Lung (tissue), 11 donors: ENCODE measurements at regions not wholly inside any gene's neighbourhood (a gene's known extent, or its start where the extent isn't known, plus 50 kb on each side); places are given as distances from the start of the nearest gene placed in this dataset.

Experiments used
- ATAC-seq: fragments of 200-7000 bp; cut with Tn5 transposase; one replicate; pipeline ENCODE4 v1.9.1; 2020; ENCODE audit warnings: moderate number of reproducible peaks; ENCODE audit not compliant: insufficient read depth, low FRiP score
- DNase-seq, 3 donors: peaks; one replicate each; pipeline ENCODE4 v3.0.0-alpha.2; 2013 to 2017
- H3K27ac ChIP-seq, 2 donors: one replicate each; pipeline ENCODE4 v1.5.1; 2013; ENCODE audit warnings: mild to moderate bottlenecking in 2 of 2, moderate library complexity in 2 of 2, control low read depth in 1 of 2, inconsistent platforms in 1 of 2, low read depth in 1 of 2, low read length in 1 of 2
- H3K27me3 ChIP-seq, 3 donors: one replicate each; pipeline ENCODE4 v1.5.1; 2013; ENCODE audit warnings: low read length in 2 of 3; ENCODE audit not compliant: control insufficient read depth in 3 of 3, insufficient read depth in 3 of 3
- H3K36me3 ChIP-seq, 4 donors: one replicate each; pipeline ENCODE4 v1.5.1; 2013; ENCODE audit warnings: low read length in 4 of 4, mild to moderate bottlenecking in 1 of 4, moderate library complexity in 1 of 4; ENCODE audit not compliant: control insufficient read depth in 4 of 4, insufficient read depth in 4 of 4
- H3K4me1 ChIP-seq, 5 donors: one replicate each; pipeline ENCODE4 v1.5.1; 2013; ENCODE audit warnings: low read length in 5 of 5, mild to moderate bottlenecking in 2 of 5, moderate library complexity in 1 of 5; ENCODE audit not compliant: control insufficient read depth in 5 of 5, insufficient read depth in 5 of 5
- H3K4me3 ChIP-seq: one replicate; pipeline ENCODE4 v1.5.1; 2013; ENCODE audit warnings: mild to moderate bottlenecking, control low read depth, moderate library complexity
- H3K9ac ChIP-seq, 2 donors: one replicate each; pipeline ENCODE4 v1.5.1; 2013; ENCODE audit warnings: low read length in 2 of 2, control low read depth in 1 of 2; ENCODE audit not compliant: insufficient read depth in 1 of 2
- H3K9me3 ChIP-seq, 4 donors: one replicate each; pipeline ENCODE4 v1.5.1; 2013; ENCODE audit warnings: low read length in 3 of 4, mild to moderate bottlenecking in 1 of 4, moderate library complexity in 1 of 4; ENCODE audit not compliant: control insufficient read depth in 4 of 4, insufficient read depth in 3 of 4
- WGBS, 2 donors: extraction: QIAGEN DNeasy Blood & Tissue Kit; methylation state at CpG; one replicate each; pipeline ENCODE4 v1.1.7; 2013; 5-methylcytosine and 5-hydroxymethylcytosine counted together
- TF ChIP-seq, protein P1 (sequence below): IDR thresholded peaks from 2 replicates; pipeline ENCODE4 v1.5.1; 2012; ENCODE audit warnings: mild to moderate bottlenecking; ENCODE audit errors: control extremely low read depth, extremely low read depth
- donor health status: control.
- donor health status: control.
- donor health status: Bipolar disorder and iron deficiency.
- donor health status: healthy.
- donor health status: DM: yes; HTN: yes; CAD: no.

GRCh38 chrX:2577844-2578466, 77.2 kb upstream of the DHRSX start:
- 81 to 86% methylated on average over 15 of the region's 15 CpGs for WGBS, 2 donors
- H3K27ac ChIP-seq = peak overlapping the region in 1 of 2 donors; percentile 22
- TF ChIP-seq, protein P1, sequence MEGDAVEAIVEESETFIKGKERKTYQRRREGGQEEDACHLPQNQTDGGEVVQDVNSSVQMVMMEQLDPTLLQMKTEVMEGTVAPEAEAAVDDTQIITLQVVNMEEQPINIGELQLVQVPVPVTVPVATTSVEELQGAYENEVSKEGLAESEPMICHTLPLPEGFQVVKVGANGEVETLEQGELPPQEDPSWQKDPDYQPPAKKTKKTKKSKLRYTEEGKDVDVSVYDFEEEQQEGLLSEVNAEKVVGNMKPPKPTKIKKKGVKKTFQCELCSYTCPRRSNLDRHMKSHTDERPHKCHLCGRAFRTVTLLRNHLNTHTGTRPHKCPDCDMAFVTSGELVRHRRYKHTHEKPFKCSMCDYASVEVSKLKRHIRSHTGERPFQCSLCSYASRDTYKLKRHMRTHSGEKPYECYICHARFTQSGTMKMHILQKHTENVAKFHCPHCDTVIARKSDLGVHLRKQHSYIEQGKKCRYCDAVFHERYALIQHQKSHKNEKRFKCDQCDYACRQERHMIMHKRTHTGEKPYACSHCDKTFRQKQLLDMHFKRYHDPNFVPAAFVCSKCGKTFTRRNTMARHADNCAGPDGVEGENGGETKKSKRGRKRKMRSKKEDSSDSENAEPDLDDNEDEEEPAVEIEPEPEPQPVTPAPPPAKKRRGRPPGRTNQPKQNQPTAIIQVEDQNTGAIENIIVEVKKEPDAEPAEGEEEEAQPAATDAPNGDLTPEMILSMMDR = no peak
- peaks cover 4 to 49% (median 20%) of the 10 kb centered on the region in 3 donors for H3K27me3 ChIP-seq
- H3K9ac ChIP-seq = no peak overlapping the region
- H3K4me1 ChIP-seq = no peaks in the 10 kb centered on the region
- no peak for ATAC-seq
- H3K36me3 ChIP-seq = no peaks in the 10 kb centered on the region
- DNase-seq = no peak
- no peak overlapping the region for H3K4me3 ChIP-seq
- peaks cover 0 to 1% (median 0%) of the 10 kb centered on the region in 4 donors for H3K9me3 ChIP-seq

DNA sequence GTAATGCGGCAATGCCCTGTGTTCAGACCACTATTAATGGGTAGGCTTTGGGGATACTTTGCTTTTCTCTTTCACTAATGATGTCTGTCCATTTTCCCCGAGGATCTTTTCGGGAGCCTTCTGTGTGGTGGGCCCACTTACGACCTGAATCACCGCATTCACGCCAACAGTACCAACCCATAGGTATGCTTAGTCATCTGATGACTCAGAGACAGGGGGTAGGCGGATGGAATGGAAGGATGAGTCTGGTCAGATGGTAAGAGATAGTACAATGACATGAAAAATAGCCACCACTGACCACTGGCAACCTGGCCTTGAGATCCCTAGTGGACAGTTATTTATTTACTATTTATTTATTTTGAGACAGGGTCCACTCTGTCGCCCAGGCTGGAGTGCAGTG, 76.0 kb upstream of the DHRSX start:
- 94 to 95% methylated on average over 8 of the region's 8 CpGs for WGBS, 2 donors
- no peak for DNase-seq
- no peak overlapping the region for H3K4me3 ChIP-seq
- no peaks in the 10 kb centered on the region for H3K4me1 ChIP-seq
- H3K9me3 ChIP-seq = peaks cover 0 to 1% (median 0%) of the 10 kb centered on the region in 4 donors
- H3K9ac ChIP-seq = no peak overlapping the region
- no peaks in the 10 kb centered on the region for H3K36me3 ChIP-seq
- TF ChIP-seq, protein P1 = no peak
- H3K27ac ChIP-seq = no peak overlapping the region
- ATAC-seq = no peak
- H3K27me3 ChIP-seq = peaks cover 0 to 37% (median 9%) of the 10 kb centered on the region in 3 donors

- DNase-seq = no peak
- Histone ChIP-seq H3K27ac (no peak overlapping the region), H3K9me3 (peaks cover 0 to 5% (median 0%) of the 10 kb centered on the region in 4 donors), H3K4me3 (no peak overlapping the region), H3K36me3 (no peaks in the 10 kb centered on the region), H3K4me1 (no peaks in the 10 kb centered on the region), H3K27me3 (peaks cover 0 to 13% (median 0%) of the 10 kb centered on the region in 3 donors), H3K9ac (no peak overlapping the region)
- 90 to 92% methylated on average over 6 of the region's 6 CpGs for WGBS, 2 donors
- TF ChIP-seq, protein P1 = no peak
- no peak for ATAC-seq
Measured at GRCh38 chrX:2574271-2574670, 73.5 kb upstream of the DHRSX start.

DNA sequence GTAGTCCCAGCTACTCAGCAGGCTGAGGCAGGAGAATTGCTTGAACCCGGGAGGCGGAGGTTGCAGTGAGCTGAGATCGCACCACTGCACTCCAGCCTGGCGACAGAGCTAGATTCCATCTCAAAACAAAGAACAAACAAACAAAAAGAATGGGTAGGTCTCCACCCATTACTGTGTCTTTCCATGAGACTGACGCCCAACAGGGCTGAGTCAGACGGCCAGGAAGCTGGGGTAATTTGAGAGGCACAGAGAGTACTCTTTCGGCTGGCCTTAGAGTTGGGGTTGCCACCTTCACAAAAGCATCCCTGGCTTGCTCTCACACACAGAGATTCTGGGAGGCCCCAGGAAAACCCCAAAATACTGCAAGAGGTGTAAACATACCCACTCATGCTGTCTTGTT, 72.0 kb upstream of the DHRSX start:
- peaks cover 0 to 5% (median 0%) of the 10 kb centered on the region in 4 donors for H3K9me3 ChIP-seq
- peaks cover 0 to 4% (median 0%) of the 10 kb centered on the region in 3 donors for H3K27me3 ChIP-seq
- no peak overlapping the region for H3K9ac ChIP-seq
- H3K4me3 ChIP-seq = no peak overlapping the region
- H3K27ac ChIP-seq = no peak overlapping the region
- TF ChIP-seq, protein P1 = no peak
- no peaks in the 10 kb centered on the region for H3K36me3 ChIP-seq
- ATAC-seq = no peak
- WGBS, 2 donors = 85 to 87% methylated on average over 7 of the region's 7 CpGs
- DNase-seq = no peak
- H3K4me1 ChIP-seq = no peaks in the 10 kb centered on the region
